ENCODE measurements at regions not wholly inside any gene's neighbourhood (a gene's known extent, or its start where the extent isn't known, plus 50 kb on each side); places are given as distances from the start of the nearest gene placed in this dataset.

DNA sequence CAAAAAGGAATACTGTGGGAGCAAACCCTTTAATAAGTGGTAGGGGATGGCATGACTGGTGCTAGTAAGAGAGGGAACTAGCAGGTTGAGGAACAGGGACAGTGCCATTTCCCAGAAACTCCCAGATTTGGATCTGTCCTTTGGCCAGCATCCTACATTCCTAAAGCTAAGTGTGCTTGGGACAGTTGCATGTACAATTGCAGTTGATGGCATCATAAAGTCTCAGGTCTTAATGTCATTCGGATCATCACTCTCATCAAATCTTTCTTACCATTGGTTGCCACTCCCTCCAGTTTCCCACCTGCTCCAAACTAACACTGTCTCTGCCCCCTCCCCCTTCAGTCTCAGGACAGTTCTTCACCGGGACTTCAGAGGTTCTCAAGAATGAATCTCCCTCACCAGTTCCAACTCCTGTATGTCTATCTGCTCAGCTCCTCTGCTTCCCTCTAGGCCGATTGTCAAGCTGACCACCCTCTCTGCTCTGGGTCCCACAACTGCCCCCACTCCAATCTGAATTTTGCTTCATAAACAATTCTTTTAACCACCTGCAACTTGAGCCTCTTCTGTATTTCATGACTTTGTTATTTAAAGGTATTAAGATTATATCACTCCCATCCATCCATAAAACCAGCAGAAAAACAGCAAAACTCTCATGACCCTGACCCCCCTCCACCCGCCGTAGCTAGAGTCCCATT is 260.8 kb downstream of the CGGBP1 start:
- H3K4me2 ChIP-seq (ENCODE audit: insufficient read depth, low read length) = peak overlapping the region; percentile 70
- H4K20me1 ChIP-seq (replicated peaks; ENCODE audit: control insufficient read depth, insufficient read depth, low read length) = no peaks in the 10 kb centered on the region
- 0 out of 2 replicates have a peak overlapping the region, but pooled peaks have one; percentile 3 for H2AFZ ChIP-seq (ENCODE audit: low read depth, low read length)
- no peaks in the 10 kb centered on the region for H3K9me1 ChIP-seq (ENCODE audit: control insufficient read depth, insufficient read depth, low read length)
- ChIA-PET POLR2A (interaction anchor here (0.6 to 0.9 kb wide), 3 partner anchors 81 to 353 kb away, joined by 3 to 7 read pairs (median 4); partner anchors contain the start of gene C3orf38), CTCF (ENCODE audit: low intra/inter-chr PET ratio) (no interaction called here)
- no peak overlapping the region for H3K4me3 ChIP-seq
- intact Hi-C loops (cut with micrococcal nuclease) (loop anchor here (5.0 to 10.0 kb wide), 3 partner anchors 243 to 347 kb away; partner anchors contain the start of genes C3orf38, CGGBP1 and ZNF654), in situ Hi-C loops (cut with MboI) (no loop called here)
- peaks cover 96% of the 10 kb centered on the region for H3K79me2 ChIP-seq (ENCODE audit: control insufficient read depth, insufficient read depth, low read length)
- ATAC-seq (peak; percentile 30), DNase-seq (ENCODE audit: extremely low read depth in 1 of 4, low spot score in 3 of 4) (peak in 2 of 4 experiments; percentile 35 to 65), FAIRE-seq (no peak)
- H3K27me3 ChIP-seq (ENCODE audit: control insufficient read depth in 2 of 2, insufficient read depth in 2 of 2, low read length in 2 of 2) = no peaks in the 10 kb centered on the region
- H3K27ac ChIP-seq (ENCODE audit: extremely low read depth, low read depth, low read length) = peak overlapping the region; percentile 87
- no TSS peak for BruUV-seq (replicated peaks)
- no peaks in the 10 kb centered on the region for H3K9me3 ChIP-seq (replicated peaks; ENCODE audit: control insufficient read depth, insufficient read depth, low read depth, low read length)
- H3K9ac ChIP-seq (ENCODE audit: insufficient read depth in 1 of 2, low read depth in 2 of 2, low read length in 2 of 2) = peak overlapping the region; percentile 69 to 70; a peak in 3 of 4 replicates
- peaks cover 17 to 29% of the 10 kb centered on the region in 2 experiments for H3K4me1 ChIP-seq (replicated peaks in 1 of 2; ENCODE audit: control insufficient read depth in 2 of 2, insufficient read depth in 2 of 2, low read length in 2 of 2)
- peaks cover 12% of the 10 kb centered on the region; the same call in 2 of the 3 replicates for H3K36me3 ChIP-seq (ENCODE audit: control insufficient read depth, insufficient read depth, low read length)
- 7% methylated on average over 5 of the region's 5 CpGs for WGBS (ENCODE audit: insufficient coverage, low coverage, missing lambda C conversion rate)
- TF ChIP-seq DDX20 (tag; IDR thresholded peaks at IDR 0.05; ENCODE audit: low read depth) (peak; percentile 40; the same call in 1 of the 2 replicates), ZNF589 (CRISPR knock-in tag; IDR thresholded peaks at IDR 0.05; ENCODE audit: low read depth) (peak; percentile 13; the same call in 1 of the 2 replicates), ATF7 (IDR thresholded peaks at IDR 0.05) (peak; percentile 65; the same call in 1 of the 2 replicates), FOXM1 (IDR thresholded peaks at IDR 0.05; ENCODE audit: low read depth) (no peak), FOXM1 (CRISPR knock-in tag; IDR thresholded peaks at IDR 0.05; ENCODE audit: low read depth) (no peak), NBN (IDR thresholded peaks at IDR 0.05; ENCODE audit: low read depth) (peak; percentile 36; the same call in 1 of the 2 replicates), GATAD2A (IDR thresholded peaks at IDR 0.05) (no peak), RBFOX2 (IDR thresholded peaks at IDR 0.05; ENCODE audit: low read depth, low read length) (peak; percentile 68), EHMT2 (IDR thresholded peaks at IDR 0.05) (no peak), SMAD4 (CRISPR knock-in tag; conservative IDR thresholded peaks at IDR 0.05) (0 out of 2 replicates have a peak, but pooled peaks have one; percentile 35), L3MBTL2 (IDR thresholded peaks at IDR 0.05) (peak; percentile 82), MTA3 (IDR thresholded peaks at IDR 0.05; ENCODE audit: borderline replicate concordance) (0 out of 2 replicates have a peak, but pooled peaks have one; percentile 33), CXXC5 (CRISPR knock-in tag; IDR thresholded peaks at IDR 0.05) (peak; percentile 36), MAFG (tag; conservative IDR thresholded peaks at IDR 0.05) (0 out of 2 replicates have a peak, but pooled peaks have one; percentile 4)
- TF ChIP-seq, protein P1, sequence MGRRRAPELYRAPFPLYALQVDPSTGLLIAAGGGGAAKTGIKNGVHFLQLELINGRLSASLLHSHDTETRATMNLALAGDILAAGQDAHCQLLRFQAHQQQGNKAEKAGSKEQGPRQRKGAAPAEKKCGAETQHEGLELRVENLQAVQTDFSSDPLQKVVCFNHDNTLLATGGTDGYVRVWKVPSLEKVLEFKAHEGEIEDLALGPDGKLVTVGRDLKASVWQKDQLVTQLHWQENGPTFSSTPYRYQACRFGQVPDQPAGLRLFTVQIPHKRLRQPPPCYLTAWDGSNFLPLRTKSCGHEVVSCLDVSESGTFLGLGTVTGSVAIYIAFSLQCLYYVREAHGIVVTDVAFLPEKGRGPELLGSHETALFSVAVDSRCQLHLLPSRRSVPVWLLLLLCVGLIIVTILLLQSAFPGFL (CRISPR knock-in tag; IDR thresholded peaks at IDR 0.05) = no peak
- TF ChIP-seq, protein P2, sequence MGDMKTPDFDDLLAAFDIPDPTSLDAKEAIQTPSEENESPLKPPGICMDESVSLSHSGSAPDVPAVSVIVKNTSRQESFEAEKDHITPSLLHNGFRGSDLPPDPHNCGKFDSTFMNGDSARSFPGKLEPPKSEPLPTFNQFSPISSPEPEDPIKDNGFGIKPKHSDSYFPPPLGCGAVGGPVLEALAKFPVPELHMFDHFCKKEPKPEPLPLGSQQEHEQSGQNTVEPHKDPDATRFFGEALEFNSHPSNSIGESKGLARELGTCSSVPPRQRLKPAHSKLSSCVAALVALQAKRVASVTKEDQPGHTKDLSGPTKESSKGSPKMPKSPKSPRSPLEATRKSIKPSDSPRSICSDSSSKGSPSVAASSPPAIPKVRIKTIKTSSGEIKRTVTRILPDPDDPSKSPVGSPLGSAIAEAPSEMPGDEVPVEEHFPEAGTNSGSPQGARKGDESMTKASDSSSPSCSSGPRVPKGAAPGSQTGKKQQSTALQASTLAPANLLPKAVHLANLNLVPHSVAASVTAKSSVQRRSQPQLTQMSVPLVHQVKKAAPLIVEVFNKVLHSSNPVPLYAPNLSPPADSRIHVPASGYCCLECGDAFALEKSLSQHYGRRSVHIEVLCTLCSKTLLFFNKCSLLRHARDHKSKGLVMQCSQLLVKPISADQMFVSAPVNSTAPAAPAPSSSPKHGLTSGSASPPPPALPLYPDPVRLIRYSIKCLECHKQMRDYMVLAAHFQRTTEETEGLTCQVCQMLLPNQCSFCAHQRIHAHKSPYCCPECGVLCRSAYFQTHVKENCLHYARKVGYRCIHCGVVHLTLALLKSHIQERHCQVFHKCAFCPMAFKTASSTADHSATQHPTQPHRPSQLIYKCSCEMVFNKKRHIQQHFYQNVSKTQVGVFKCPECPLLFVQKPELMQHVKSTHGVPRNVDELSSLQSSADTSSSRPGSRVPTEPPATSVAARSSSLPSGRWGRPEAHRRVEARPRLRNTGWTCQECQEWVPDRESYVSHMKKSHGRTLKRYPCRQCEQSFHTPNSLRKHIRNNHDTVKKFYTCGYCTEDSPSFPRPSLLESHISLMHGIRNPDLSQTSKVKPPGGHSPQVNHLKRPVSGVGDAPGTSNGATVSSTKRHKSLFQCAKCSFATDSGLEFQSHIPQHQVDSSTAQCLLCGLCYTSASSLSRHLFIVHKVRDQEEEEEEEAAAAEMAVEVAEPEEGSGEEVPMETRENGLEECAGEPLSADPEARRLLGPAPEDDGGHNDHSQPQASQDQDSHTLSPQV (IDR thresholded peaks at IDR 0.05) = peak; percentile 71; the same call in 1 of the 2 replicates
